Heart left ventricle (tissue), 13 donors: ENCODE measurements at regions not wholly inside any gene's neighbourhood (a gene's known extent, or its start where the extent isn't known, plus 50 kb on each side); places are given as distances from the start of the nearest gene placed in this dataset.

ENCODE experiments used
- CTCF ChIP-seq, 12 donors: fragments of 200-600 bp; sonication (generic) in 4 of 12; IDR thresholded peaks; one replicate each; pipeline versions ENCODE4 v1.5.0 to v1.8.0; 2018 to 2022; ENCODE audit warnings: antibody characterized with exemption in 12 of 12, mild to moderate bottlenecking in 5 of 12
- POLR2A ChIP-seq, 2 donors: fragments of 450-650 bp; IDR thresholded peaks; one replicate each; pipeline ENCODE4 v1.6.1; 2017; ENCODE audit warnings: antibody characterized with exemption in 2 of 2, mild to moderate bottlenecking in 2 of 2, moderate library complexity in 2 of 2
- donor health status: ischemic (EF 13 %, LVEDD 7.1; RV severe dilation, severe dysfunction).
- donor health status: DM: no; HTN: yes; CAD: no.
- donor health status: DM: no; HTN: no; CAD: no.
- donor health status: ischemic (EF 25% LVEDD 6.9; RV normal size, moderate dysfunction).
- donor health status: ischemic (EF 25% LVEDD 5.7; RV mildly dilated, moderate dysfunction).
- donor health status: ischemic (EF 35%, LVEDD 5.7; RV mildly dilated, moderate dysfunction).
- donor health status: nonischemic (EF 11% LVEDD 7.7; RV severe dilation, severe dysfunction).
- donor health status: DM: yes; HTN: yes; CAD: no.
- donor health status: PGD.
- donor health status: ischemic (EF 29% LVEDD 5.4; RV normal size, mild dysfunction).
- donor health status: nonischemic (EF 23%, LVEDD 6.1; RV moderate dilation, normal function).

GRCh38 chrX:69379412-69379811, 124.7 kb upstream of the NALF2 start:
- TF ChIP-seq CTCF (IDR thresholded peaks at IDR 0.05) (no peak), POLR2A (IDR thresholded peaks at IDR 0.05) (no peak)
